Right ventricle myocardium superior (tissue), 1 donor: ENCODE measurements at regions not wholly inside any gene's neighbourhood (a gene's known extent, or its start where the extent isn't known, plus 50 kb on each side); places are given as distances from the start of the nearest gene placed in this dataset.

Experiments
- ATAC-seq: fragments of 200-7000 bp; cut with Tn5 transposase; one replicate; pipeline ENCODE4 v1.9.1; 2020; ENCODE audit warnings: mild to moderate bottlenecking; ENCODE audit not compliant: poor library complexity
- DNase-seq: peaks from one replicate; pipeline ENCODE4 v3.0.0-alpha.2; 2020
- intact Hi-C: fragments of 100-400 bp; cut with DNase I; formaldehyde crosslinking; loops from one replicate; pipeline ENCODE4 v1.11.2; 2022
- donor health status: DM: no; HTN: yes; CAD: no; lungs with severe emphysema.

DNA sequence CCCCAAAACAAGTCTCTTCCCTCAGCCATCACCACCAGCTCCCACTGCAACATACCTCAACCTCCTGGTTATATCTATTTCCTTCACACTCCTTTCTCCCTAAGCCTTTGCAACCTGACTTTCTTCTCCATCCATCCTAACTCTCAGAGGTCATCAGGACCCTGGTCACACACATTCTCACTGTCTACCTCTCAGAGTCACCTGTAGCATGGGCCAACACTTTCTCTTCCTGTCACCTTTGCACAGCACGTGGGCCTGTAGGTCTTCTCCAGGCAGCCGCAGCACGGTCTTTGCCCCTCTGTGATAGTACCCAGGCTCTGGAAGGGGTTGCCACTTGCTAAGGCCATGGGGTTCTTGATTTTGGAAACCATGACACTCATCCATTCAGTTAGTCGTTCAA lies 921.1 kb downstream of the UQCRFS1 start:
- ATAC-seq (no peak), DNase-seq (no peak)
- intact Hi-C loops = no loop called here

DNA sequence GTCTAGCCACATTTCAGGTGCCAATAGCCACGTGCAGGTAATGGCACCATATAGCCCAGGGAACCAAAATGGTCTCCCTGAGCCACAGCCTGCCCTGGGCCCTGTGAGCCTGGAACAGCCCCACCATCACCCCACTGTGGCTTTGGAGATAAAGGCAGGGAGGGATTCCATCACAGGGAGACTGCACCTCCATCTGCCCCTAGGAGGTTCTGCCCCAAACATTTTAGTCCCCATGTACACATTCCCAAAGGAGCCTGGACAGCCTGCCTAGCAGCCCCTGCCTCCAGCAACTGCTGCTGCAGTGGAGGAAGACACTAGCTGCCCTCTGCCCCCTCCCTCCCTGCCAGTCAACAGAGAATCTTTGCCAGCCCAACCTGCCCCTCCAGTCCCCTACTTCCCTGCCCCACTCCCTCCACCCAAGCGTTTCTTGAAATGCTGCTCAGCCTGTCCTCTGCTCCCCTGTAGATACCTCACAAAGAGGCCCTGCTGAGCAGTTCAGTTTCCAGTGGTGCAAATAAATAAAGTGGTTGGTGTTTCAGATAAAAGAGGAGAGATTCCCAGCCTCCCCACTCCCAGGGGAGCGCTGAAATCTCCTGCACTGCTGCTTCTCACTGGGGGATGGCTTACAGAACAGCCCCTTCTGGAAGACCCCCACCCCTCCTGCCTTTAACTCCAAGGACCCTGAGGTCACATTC lies 921.8 kb downstream of the UQCRFS1 start:
- intact Hi-C loops = no loop called here
- no peak for DNase-seq
- ATAC-seq = no peak

DNA sequence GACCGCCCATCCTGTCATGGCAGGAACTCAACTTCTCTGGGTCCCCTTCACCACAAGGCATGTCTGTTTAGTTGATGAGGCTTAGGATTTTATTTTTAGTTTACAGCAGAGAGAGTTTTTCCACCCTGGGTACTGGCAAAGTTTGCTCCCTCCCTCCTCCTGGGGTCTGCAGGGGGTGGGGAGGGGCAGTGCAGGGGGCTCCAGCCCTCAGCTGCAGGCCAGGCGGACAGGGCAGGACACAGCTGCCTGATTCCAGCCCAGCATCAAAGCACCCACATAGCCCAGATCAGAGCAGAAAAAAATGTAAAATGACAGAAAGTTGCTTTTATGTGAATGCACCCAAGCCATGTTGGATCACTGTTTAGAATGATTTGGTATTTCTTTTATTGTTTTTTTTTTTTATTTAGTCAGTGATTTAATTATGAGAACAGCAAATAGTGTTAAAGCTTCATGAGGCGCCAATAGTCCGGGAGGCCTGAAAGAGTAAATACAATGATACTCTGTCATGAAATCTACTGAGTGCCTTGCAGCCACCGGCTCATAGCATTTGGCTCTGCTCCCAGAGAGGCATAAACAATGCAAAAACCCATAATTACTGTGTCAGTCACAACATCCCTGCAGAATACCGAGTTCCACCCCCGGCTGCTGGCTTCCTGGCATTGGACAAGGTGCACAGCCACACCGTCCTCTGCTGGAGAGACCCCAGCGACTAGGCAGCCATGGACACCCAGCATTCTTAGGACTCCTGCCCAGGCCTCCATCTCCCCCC lies 923.5 kb downstream of the UQCRFS1 start:
- DNase-seq = no peak
- intact Hi-C loops = no loop called here
- ATAC-seq = peak; percentile 56

GRCh38 chr19:28288572-28289264 lies 924.2 kb downstream of the UQCRFS1 start:
- ATAC-seq (peak; percentile 27), DNase-seq (no peak)
- intact Hi-C loops = no loop called here

GRCh38 chr19:28285917-28286316 lies 927.0 kb downstream of the UQCRFS1 start:
- intact Hi-C loops = no loop called here
- DNase-seq = no peak
- ATAC-seq = no peak

- DNase-seq (no peak), ATAC-seq (no peak)
- intact Hi-C loops = no loop called here
Measured at GRCh38 chr19:28285078-28285477, 927.9 kb downstream of the UQCRFS1 start.

GRCh38 chr19:28284389-28284788 lies 928.6 kb downstream of the UQCRFS1 start:
- ATAC-seq = no peak
- intact Hi-C loops = no loop called here
- no peak for DNase-seq

DNA sequence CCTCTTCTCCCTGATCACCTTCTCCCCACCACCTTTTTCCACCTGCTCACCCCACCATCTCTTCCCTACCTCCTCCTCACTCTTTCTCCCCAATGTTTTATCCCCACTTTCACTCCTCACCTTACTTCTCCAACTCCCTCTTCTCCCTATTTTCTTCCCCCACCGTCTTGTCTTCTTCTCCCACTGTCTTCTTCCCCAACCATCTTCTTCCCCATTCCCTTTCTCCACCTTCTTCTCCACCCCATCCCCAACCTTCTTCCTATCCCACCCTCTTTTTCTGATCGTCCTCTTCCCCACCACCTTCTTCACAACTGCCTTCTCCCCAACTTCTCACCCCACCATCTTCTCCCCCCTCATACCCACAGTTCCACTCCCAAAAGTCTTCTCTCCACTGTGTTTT lies 929.4 kb downstream of the UQCRFS1 start:
- ATAC-seq = no peak
- intact Hi-C loops = no loop called here
- no peak for DNase-seq

- intact Hi-C loops = no loop called here
- DNase-seq (no peak), ATAC-seq (no peak)
Measured at GRCh38 chr19:28281676-28282075, 931.3 kb downstream of the UQCRFS1 start.

GRCh38 chr19:28264556-28264955 lies 948.4 kb downstream of the UQCRFS1 start:
- DNase-seq (no peak), ATAC-seq (no peak)
- intact Hi-C loops = no loop called here

DNA sequence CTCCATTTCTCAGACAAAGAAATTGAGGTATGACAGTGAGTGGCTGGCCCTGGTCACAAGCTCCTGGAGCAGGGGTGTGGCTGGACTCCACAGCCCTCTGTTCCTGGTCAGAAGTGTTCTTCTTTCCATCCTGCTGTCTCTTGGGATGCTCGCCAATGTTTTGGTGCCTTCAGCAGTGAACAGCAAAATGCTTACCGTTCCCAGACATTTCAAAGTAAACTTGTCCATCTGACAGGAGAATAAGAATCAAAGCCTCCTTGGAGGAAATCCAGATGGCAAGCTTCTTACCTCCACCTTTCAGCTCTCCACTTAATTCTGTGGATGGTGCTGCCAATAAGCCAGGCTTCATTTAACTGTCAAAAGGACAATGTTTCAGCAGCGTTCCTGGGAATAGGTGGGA lies 954.1 kb downstream of the UQCRFS1 start:
- ATAC-seq (no peak), DNase-seq (no peak)
- intact Hi-C loops = no loop called here

DNA sequence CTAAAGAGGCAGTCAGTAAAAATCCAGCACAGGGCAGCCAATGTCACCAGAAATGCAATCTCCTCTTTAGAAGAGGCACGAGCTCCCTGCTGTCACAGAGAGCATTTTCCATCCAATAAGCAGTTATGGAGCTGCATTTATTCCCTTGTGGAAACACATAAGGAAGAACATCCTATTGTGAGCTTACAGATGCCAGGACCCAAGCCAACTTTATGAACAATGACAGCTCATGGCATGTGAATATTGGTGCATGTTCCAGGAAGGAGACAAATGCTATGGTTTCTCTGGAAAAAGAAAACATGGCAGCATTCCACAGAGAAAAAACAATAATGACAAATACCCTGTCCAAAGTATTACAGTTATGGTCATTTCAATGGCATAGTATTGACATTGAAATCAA lies 955.6 kb downstream of the UQCRFS1 start:
- DNase-seq = no peak
- ATAC-seq = no peak
- intact Hi-C loops = no loop called here

DNA sequence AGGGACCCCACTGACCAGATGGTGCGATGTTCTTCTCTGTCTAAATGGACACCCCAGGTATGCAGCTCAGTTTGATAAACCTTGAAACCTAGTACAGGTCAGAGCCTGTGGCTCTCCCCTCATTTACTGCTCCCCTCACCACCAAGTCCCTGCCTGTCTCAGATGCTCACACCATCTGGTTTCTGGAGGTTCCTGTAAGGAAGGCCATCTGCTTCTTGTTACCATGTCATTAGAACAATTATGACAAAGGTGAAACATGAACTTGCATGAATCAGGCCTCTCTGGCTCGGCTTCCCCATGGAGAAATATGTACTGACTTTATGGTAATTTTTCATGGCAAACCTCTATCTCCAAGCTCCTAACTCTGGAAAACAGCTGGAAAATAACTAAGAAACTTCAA lies 965.7 kb downstream of the UQCRFS1 start:
- intact Hi-C loops = no loop called here
- DNase-seq (no peak), ATAC-seq (no peak)

DNA sequence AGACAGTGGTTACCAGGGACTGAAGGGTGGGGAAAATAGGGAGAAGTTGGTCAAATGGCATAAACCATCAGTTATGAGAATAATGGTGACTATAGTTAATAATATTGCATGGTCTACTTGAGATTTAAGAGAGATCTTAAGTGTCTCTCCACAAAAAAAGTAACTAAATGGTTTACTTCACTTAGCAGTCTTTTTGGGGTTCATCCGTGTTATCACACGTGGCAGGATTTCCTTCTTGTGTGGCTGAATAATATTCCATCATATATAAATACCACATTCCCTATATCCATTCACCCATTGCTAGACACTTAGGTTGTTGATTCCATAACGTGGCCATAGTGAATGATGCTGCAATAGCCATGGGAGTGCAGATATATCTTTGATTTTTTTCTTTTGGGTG lies 967.0 kb downstream of the UQCRFS1 start:
- no peak for DNase-seq
- intact Hi-C loops = no loop called here
- ATAC-seq = no peak

GRCh38 chr19:28244966-28245365 lies 968.0 kb downstream of the UQCRFS1 start:
- no peak for DNase-seq
- intact Hi-C loops = no loop called here
- no peak for ATAC-seq

DNA sequence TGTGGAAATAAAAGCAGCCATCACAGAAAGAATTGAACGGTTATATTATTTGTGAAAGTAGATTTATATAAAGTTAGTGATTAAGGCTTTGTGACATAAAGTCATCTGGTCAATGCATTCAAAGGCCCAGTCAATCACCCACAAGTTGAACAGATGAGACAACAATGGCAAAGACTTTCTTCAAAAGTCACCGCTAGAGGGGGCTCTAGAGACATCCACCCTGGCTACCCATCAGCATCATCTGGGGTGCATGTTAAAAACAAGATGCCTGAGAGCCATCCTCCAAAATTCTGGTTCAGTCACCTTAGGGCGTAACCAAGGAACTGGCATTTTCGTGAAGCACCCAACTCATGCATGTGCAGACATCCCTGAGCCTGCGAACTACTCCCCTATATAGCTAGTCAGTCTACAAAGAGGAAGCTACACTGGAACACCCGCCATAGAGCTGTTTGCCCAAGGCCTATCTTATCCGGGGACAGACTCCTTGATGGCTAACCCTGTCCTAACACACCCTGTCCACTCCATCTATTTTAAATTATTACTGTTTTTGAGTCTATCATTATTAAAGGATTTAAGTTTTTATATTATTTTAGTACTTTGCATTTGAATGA lies 970.5 kb downstream of the UQCRFS1 start:
- intact Hi-C loops = no loop called here
- ATAC-seq (no peak), DNase-seq (no peak)

DNA sequence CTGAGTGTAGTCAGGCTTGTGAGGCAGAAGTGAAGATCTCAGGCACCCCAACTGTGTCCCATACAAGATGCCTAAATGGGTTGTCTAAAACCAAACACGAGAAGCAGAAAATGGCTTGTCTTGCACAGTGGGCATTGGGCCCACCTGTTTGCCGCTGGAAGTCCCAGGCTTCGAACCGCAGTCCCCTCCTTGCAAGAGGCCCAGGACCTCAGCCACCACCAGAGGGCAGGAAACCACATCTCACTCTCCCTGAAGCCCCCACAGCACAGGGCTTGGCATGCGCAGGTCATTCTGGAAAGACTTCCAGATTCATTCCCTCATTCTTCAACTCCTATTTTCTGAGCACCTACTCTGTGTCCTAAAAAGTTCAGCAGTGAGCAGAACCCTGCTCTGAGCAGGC lies 973.7 kb downstream of the UQCRFS1 start:
- intact Hi-C loops = no loop called here

DNA sequence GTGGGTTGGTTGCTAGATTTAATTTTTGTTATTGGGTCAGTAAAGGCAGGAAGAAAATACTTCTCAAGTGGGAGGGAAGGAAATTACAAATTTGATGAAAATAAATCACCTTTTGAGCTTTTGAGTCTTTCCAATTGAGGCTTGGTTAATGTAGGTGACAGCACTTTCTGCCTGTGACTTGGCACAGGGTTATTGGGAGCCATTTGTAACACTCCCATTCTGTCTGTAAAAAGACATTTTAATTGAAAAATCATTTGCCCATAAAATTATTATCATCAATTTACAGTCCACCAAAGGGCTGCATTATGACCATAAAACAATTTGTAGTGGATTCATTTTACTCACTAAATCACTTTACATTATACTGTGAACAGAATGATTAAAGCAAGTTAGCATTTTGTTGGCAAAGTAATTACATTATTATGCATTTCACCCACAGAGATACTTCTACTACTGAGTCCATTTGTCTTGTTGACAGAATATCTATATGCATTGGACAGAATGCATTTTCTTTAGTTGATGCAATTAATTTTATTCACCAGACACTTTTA lies 974.6 kb downstream of the UQCRFS1 start:
- no peak for DNase-seq
- intact Hi-C loops = no loop called here
- ATAC-seq = no peak

More for the DNA sequence above, 973.7 kb downstream of the UQCRFS1 start:
- DNase-seq = no peak
- no peak for ATAC-seq

- no peak for DNase-seq
- ATAC-seq = no peak
- intact Hi-C loops = no loop called here
Measured at GRCh38 chr19:28235606-28236125, 977.3 kb downstream of the UQCRFS1 start.
